MM.1S (cell line): ENCODE measurements at regions not wholly inside any gene's neighbourhood (a gene's known extent, or its start where the extent isn't known, plus 50 kb on each side); places are given as distances from the start of the nearest gene placed in this dataset.

Experiments used
- DNase-seq: peaks from one replicate; pipeline ENCODE4 v3.0.0-alpha.2; 2015
- H2AFZ ChIP-seq: fragments of 300-600 bp; sonication (generic); 2 replicates; pipeline ENCODE4 v1.6.0; 2016; ENCODE audit warnings: antibody characterized with exemption, low read length
- H3F3A ChIP-seq: fragments of 300-600 bp; sonication (generic); 2 replicates; pipeline ENCODE4 v1.6.1; 2016; ENCODE audit warnings: mild to moderate bottlenecking, antibody characterized with exemption, low read length, moderate library complexity, mixed read lengths; ENCODE audit not compliant: insufficient read depth
- H3K27ac ChIP-seq: fragments of 300-600 bp; sonication (generic); 2 replicates; pipeline ENCODE4 v1.5.1; 2016; ENCODE audit warnings: mild to moderate bottlenecking, low read length
- H3K27me3 ChIP-seq: fragments of 300-600 bp; sonication (generic); replicated peaks from 2 replicates; pipeline ENCODE4 v1.6.0; 2016; ENCODE audit warnings: low read length; ENCODE audit not compliant: insufficient read depth
- H3K36me3 ChIP-seq: fragments of 300-600 bp; sonication (generic); replicated peaks from 2 replicates; pipeline ENCODE4 v1.6.1; 2016; ENCODE audit warnings: mild to moderate bottlenecking, low read length, mixed read lengths; ENCODE audit not compliant: insufficient read depth
- H3K4me1 ChIP-seq: fragments of 300-600 bp; sonication (generic); 2 replicates; pipeline ENCODE4 v1.6.1; 2016; ENCODE audit warnings: low read length, mixed read lengths
- H3K4me2 ChIP-seq: fragments of 300-600 bp; sonication (generic); 2 replicates; pipeline ENCODE4 v1.6.0; 2016; ENCODE audit warnings: low read depth, low read length
- H3K4me3 ChIP-seq: fragments of 300-600 bp; sonication (generic); 2 replicates; pipeline ENCODE4 v1.5.1; 2016; ENCODE audit warnings: low read length, mixed read lengths
- H3K79me2 ChIP-seq: fragments of 300-600 bp; sonication (generic); 2 replicates; pipeline ENCODE4 v1.6.1; 2016; ENCODE audit warnings: mixed run types, low read length, mixed read lengths
- H3K9ac ChIP-seq: fragments of 300-600 bp; sonication (generic); 2 replicates; pipeline ENCODE4 v1.6.1; 2016; ENCODE audit warnings: low read length, mixed read lengths
- H3K9me2 ChIP-seq: fragments of 300-600 bp; sonication (generic); replicated peaks from 2 replicates; pipeline ENCODE4 v1.6.1; 2016; ENCODE audit warnings: mild to moderate bottlenecking, low read length, mixed read lengths; ENCODE audit not compliant: insufficient read depth
- H3K9me3 ChIP-seq: fragments of 300-600 bp; sonication (generic); replicated peaks from 2 replicates; pipeline ENCODE4 v1.6.1; 2016; ENCODE audit warnings: mild to moderate bottlenecking, low read length, mixed read lengths; ENCODE audit not compliant: insufficient read depth
- H4K20me1 ChIP-seq: fragments of 300-600 bp; sonication (generic); 2 replicates; pipeline ENCODE4 v1.6.1; 2016; ENCODE audit warnings: mild to moderate bottlenecking, low read length, moderate library complexity, mixed read lengths; ENCODE audit not compliant: insufficient read depth
- CTCF ChIP-seq: fragments of 300-600 bp; sonication (generic); IDR thresholded peaks from 2 replicates; pipeline ENCODE4 v1.5.1; 2016; ENCODE audit warnings: antibody characterized with exemption, low read length, mixed read lengths
- EZH2 ChIP-seq: fragments of 300-600 bp; sonication (generic); optimal IDR thresholded peaks from 2 replicates; pipeline ENCODE3; 2017; ENCODE audit warnings: low read depth, mild to moderate bottlenecking, antibody characterized with exemption, low read length, mixed read lengths
- EZH2phosphoT487 ChIP-seq: fragments of 300-600 bp; sonication (generic); IDR thresholded peaks from 2 replicates; pipeline ENCODE4 v1.6.1; 2018; ENCODE audit warnings: antibody characterized with exemption, low read length

- TF ChIP-seq EZH2phosphoT487 = no peak
- no peak for TF ChIP-seq CTCF
- TF ChIP-seq EZH2 = no peak
- DNase-seq = no peak
- H3K79me2 ChIP-seq = no peaks in the 10 kb centered on the region
- no peak overlapping the region for H2AFZ ChIP-seq
- H3K4me1 ChIP-seq = no peaks in the 10 kb centered on the region
- no peak overlapping the region for H3K4me3 ChIP-seq
- H3K9me2 ChIP-seq = no peaks in the 10 kb centered on the region
- H3K9me3 ChIP-seq = no peaks in the 10 kb centered on the region
- H4K20me1 ChIP-seq = no peaks in the 10 kb centered on the region
- no peaks in the 10 kb centered on the region for H3K36me3 ChIP-seq
- no peak overlapping the region for H3K4me2 ChIP-seq
- no peaks in the 10 kb centered on the region for H3K27me3 ChIP-seq
- H3K27ac ChIP-seq = no peak overlapping the region
- no peak overlapping the region for H3K9ac ChIP-seq
- H3F3A ChIP-seq = no peaks in the 10 kb centered on the region
These were observed 1528.3 kb downstream of the RPA4 start for GRCh38 chrX:98412058-98412457.

GRCh38 chrX:98422536-98422935 lies 1538.8 kb downstream of the RPA4 start:
- Histone ChIP-seq H2AFZ (no peak overlapping the region), H4K20me1 (no peaks in the 10 kb centered on the region)
- no peak for TF ChIP-seq CTCF
- TF ChIP-seq EZH2 = no peak
- TF ChIP-seq EZH2phosphoT487 = no peak

GRCh38 chrX:98432413-98432812 lies 1548.7 kb downstream of the RPA4 start:
- no peaks in the 10 kb centered on the region for H3K4me1 ChIP-seq
- no peak for DNase-seq
- H3K9ac ChIP-seq = no peak overlapping the region
- no peaks in the 10 kb centered on the region for H3F3A ChIP-seq
- H4K20me1 ChIP-seq = no peaks in the 10 kb centered on the region
- H3K27me3 ChIP-seq = no peaks in the 10 kb centered on the region
- no peak overlapping the region for H3K27ac ChIP-seq
- H3K4me2 ChIP-seq = no peak overlapping the region
- no peak overlapping the region for H3K4me3 ChIP-seq
- H3K36me3 ChIP-seq = no peaks in the 10 kb centered on the region
- H3K9me3 ChIP-seq = no peaks in the 10 kb centered on the region
- TF ChIP-seq EZH2phosphoT487 (no peak), EZH2 (no peak), CTCF (no peak)
- no peaks in the 10 kb centered on the region for H3K79me2 ChIP-seq
- H2AFZ ChIP-seq = no peak overlapping the region
- H3K9me2 ChIP-seq = no peaks in the 10 kb centered on the region

More at GRCh38 chrX:98422536-98422935, 1538.8 kb downstream of the RPA4 start:
- Histone ChIP-seq H3K4me2 (no peak overlapping the region), H3K27ac (no peak overlapping the region), H3K27me3 (no peaks in the 10 kb centered on the region), H3F3A (no peaks in the 10 kb centered on the region), H3K9me2 (no peaks in the 10 kb centered on the region), H3K9ac (no peak overlapping the region), H3K79me2 (no peaks in the 10 kb centered on the region), H3K4me3 (no peak overlapping the region), H3K9me3 (no peaks in the 10 kb centered on the region), H3K4me1 (no peaks in the 10 kb centered on the region), H3K36me3 (no peaks in the 10 kb centered on the region)
- DNase-seq = no peak
